HG03159 (cell line): ENCODE measurements at regions not wholly inside any gene's neighbourhood (a gene's known extent, or its start where the extent isn't known, plus 50 kb on each side); places are given as distances from the start of the nearest gene placed in this dataset.
"Not testable (repeated sequence)": the region's sequence is repeated elsewhere in the genome, so short reads cannot be mapped to it uniquely, and the experiment has no call there.

Experiments
- ATAC-seq: cut with Tn5 transposase; IDR thresholded peaks from one replicate; pipeline ENCODE4 v1.9.1; 2021; ENCODE audit warnings: mild to moderate bottlenecking, moderate library complexity; ENCODE audit not compliant: unreplicated experiment

- ATAC-seq, result no peak
These were observed 98.2 kb upstream of the NIPBL start for GRCh38 chr5:36778336-36778735.

- not testable (repeated sequence) for ATAC-seq
These were observed 94.0 kb upstream of the NIPBL start for GRCh38 chr5:36782612-36783011.

GRCh38 chr5:36786448-36787012 lies 90.0 kb upstream of the NIPBL start:
- no peak for ATAC-seq

- no peak for ATAC-seq
These were observed 89.0 kb upstream of the NIPBL start for GRCh38 chr5:36787365-36788093.

GRCh38 chr5:36790847-36791246 lies 85.7 kb upstream of the NIPBL start:
- no peak for ATAC-seq

- no peak for ATAC-seq
These were observed 83.9 kb upstream of the NIPBL start for GRCh38 chr5:36792560-36793180.

GRCh38 chr5:36795366-36795765 lies 81.2 kb upstream of the NIPBL start:
- no peak for ATAC-seq

GRCh38 chr5:36796155-36796554 lies 80.4 kb upstream of the NIPBL start:
- no peak for ATAC-seq

GRCh38 chr5:36801523-36801922 lies 75.0 kb upstream of the NIPBL start:
- ATAC-seq, result no peak

GRCh38 chr5:36802187-36802586 lies 74.4 kb upstream of the NIPBL start:
- ATAC-seq, result no peak

GRCh38 chr5:36813249-36813648 lies 63.3 kb upstream of the NIPBL start:
- not testable (repeated sequence) for ATAC-seq

GRCh38 chr5:36815871-36816270 lies 60.7 kb upstream of the NIPBL start:
- ATAC-seq, result no peak

- no peak for ATAC-seq
These were observed 55.7 kb upstream of the NIPBL start for GRCh38 chr5:36820900-36821299.

GRCh38 chr5:36826694-36827093 lies 49.9 kb upstream of the NIPBL start:
- no peak for ATAC-seq
